Left ventricle myocardium inferior (tissue), 1 donor: ENCODE measurements at regions not wholly inside any gene's neighbourhood (a gene's known extent, or its start where the extent isn't known, plus 50 kb on each side); places are given as distances from the start of the nearest gene placed in this dataset.

Source experiments
- DNase-seq: peaks from one replicate; pipeline ENCODE4 v3.0.0-alpha.2; 2020
- H3K27ac ChIP-seq: fragments of 200-600 bp; replicated peaks from 2 replicates; pipeline ENCODE4 v1.8.0; 2021
- H3K27me3 ChIP-seq: fragments of 200-600 bp; 2 replicates; pipeline ENCODE4 v1.8.0; 2021; ENCODE audit warnings: low read depth
- H3K36me3 ChIP-seq: fragments of 200-600 bp; 2 replicates; pipeline ENCODE4 v1.8.0; 2021
- H3K4me1 ChIP-seq: fragments of 200-600 bp; 2 replicates; pipeline ENCODE4 v1.8.0; 2021
- H3K4me3 ChIP-seq: fragments of 200-600 bp; 2 replicates; pipeline ENCODE4 v1.8.0; 2021; ENCODE audit warnings: mild to moderate bottlenecking, moderate library complexity
- H3K9me3 ChIP-seq: fragments of 200-600 bp; replicated peaks from 2 replicates; pipeline ENCODE4 v1.8.0; 2021
- intact Hi-C: fragments of 100-400 bp; cut with micrococcal nuclease; formaldehyde crosslinking; loops from one replicate; pipeline ENCODE4 v1.11.0; 2022
- TF ChIP-seq, protein P1 (sequence below): fragments of 200-600 bp; IDR thresholded peaks from 2 replicates; pipeline ENCODE4 v1.8.0; 2021; ENCODE audit warnings: antibody characterized with exemption, mild to moderate bottlenecking, borderline replicate concordance
- donor health status: DM: no; HTN: yes; CAD: no; lungs with severe emphysema.

DNA sequence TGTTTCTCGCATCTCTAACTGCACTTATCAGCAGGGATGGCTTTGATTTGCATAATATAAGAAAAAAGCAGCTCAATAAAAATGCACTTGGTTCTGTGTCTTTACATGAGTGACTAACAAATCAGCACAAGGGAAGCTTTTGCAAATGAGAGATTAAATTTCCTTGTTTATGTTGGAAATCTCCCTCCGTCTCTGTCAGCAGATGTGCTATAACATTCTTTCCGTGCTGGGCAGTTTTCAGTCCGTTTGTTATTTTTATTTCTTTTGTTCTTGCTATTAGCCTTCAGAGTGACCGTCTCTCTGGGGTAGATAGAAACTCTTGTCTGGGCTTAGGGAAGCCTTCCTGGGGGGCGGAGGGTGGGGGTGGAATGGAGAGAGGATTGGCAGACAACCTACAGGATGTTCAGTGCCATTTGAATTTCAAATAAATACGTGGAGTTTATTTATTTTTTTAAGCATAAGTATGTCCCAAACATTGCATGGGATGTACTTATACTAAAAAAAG lies 96.0 kb downstream of the GATA3 start:
- TF ChIP-seq, protein P1, sequence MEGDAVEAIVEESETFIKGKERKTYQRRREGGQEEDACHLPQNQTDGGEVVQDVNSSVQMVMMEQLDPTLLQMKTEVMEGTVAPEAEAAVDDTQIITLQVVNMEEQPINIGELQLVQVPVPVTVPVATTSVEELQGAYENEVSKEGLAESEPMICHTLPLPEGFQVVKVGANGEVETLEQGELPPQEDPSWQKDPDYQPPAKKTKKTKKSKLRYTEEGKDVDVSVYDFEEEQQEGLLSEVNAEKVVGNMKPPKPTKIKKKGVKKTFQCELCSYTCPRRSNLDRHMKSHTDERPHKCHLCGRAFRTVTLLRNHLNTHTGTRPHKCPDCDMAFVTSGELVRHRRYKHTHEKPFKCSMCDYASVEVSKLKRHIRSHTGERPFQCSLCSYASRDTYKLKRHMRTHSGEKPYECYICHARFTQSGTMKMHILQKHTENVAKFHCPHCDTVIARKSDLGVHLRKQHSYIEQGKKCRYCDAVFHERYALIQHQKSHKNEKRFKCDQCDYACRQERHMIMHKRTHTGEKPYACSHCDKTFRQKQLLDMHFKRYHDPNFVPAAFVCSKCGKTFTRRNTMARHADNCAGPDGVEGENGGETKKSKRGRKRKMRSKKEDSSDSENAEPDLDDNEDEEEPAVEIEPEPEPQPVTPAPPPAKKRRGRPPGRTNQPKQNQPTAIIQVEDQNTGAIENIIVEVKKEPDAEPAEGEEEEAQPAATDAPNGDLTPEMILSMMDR, result no peak
- H3K27ac ChIP-seq, result no peak overlapping the region
- H3K36me3 ChIP-seq, result no peaks in the 10 kb centered on the region
- intact Hi-C loops, result no loop called here
- no peaks in the 10 kb centered on the region for H3K4me1 ChIP-seq
- no peak for DNase-seq
- H3K9me3 ChIP-seq, result no peaks in the 10 kb centered on the region
- peaks cover 31% of the 10 kb centered on the region for H3K27me3 ChIP-seq
- no peak overlapping the region for H3K4me3 ChIP-seq

- no peaks in the 10 kb centered on the region for H3K36me3 ChIP-seq
- DNase-seq, result no peak
- H3K27ac ChIP-seq, result no peak overlapping the region
- H3K9me3 ChIP-seq, result no peaks in the 10 kb centered on the region
- TF ChIP-seq, protein P1, result no peak
- H3K4me1 ChIP-seq, result no peaks in the 10 kb centered on the region
- intact Hi-C loops, result no loop called here
- peaks cover 31% of the 10 kb centered on the region for H3K27me3 ChIP-seq
- no peak overlapping the region for H3K4me3 ChIP-seq
Measured at GRCh38 chr10:8151086-8151485, 96.6 kb downstream of the GATA3 start.

GRCh38 chr10:8156918-8157317 lies 102.4 kb downstream of the GATA3 start:
- intact Hi-C loops, result no loop called here
- TF ChIP-seq, protein P1, result no peak
- no peaks in the 10 kb centered on the region for H3K9me3 ChIP-seq
- no peaks in the 10 kb centered on the region for H3K4me1 ChIP-seq
- no peak overlapping the region for H3K4me3 ChIP-seq
- H3K36me3 ChIP-seq, result no peaks in the 10 kb centered on the region
- peaks cover 5% of the 10 kb centered on the region for H3K27me3 ChIP-seq
- no peak for DNase-seq
- H3K27ac ChIP-seq, result no peak overlapping the region

GRCh38 chr10:8158193-8159071 lies 103.9 kb downstream of the GATA3 start:
- Histone ChIP-seq H3K27me3 (no peaks in the 10 kb centered on the region), H3K9me3 (no peaks in the 10 kb centered on the region), H3K27ac (no peak overlapping the region), H3K36me3 (no peaks in the 10 kb centered on the region), H3K4me3 (no peak overlapping the region), H3K4me1 (no peaks in the 10 kb centered on the region)
- no peak for DNase-seq
- TF ChIP-seq, protein P1, result no peak
- intact Hi-C loops, result no loop called here

GRCh38 chr10:8159341-8160165 lies 105.1 kb downstream of the GATA3 start:
- intact Hi-C loops, result no loop called here
- TF ChIP-seq, protein P1, result no peak

More at GRCh38 chr10:8159341-8160165, 105.1 kb downstream of the GATA3 start:
- no peak for DNase-seq
- H3K27me3 ChIP-seq, result no peaks in the 10 kb centered on the region
- H3K9me3 ChIP-seq, result peaks cover 3% of the 10 kb centered on the region
- no peaks in the 10 kb centered on the region for H3K36me3 ChIP-seq
- H3K4me1 ChIP-seq, result no peaks in the 10 kb centered on the region
- no peak overlapping the region for H3K27ac ChIP-seq
- H3K4me3 ChIP-seq, result no peak overlapping the region
